HS-5 (cell line): ENCODE measurements at regions not wholly inside any gene's neighbourhood (a gene's known extent, or its start where the extent isn't known, plus 50 kb on each side); places are given as distances from the start of the nearest gene placed in this dataset.
"Not testable (repeated sequence)": the region's sequence is repeated elsewhere in the genome, so short reads cannot be mapped to it uniquely, and the experiment has no call there.

ENCODE experiments used
- DNase-seq: peaks from one replicate; pipeline ENCODE4 v3.0.0-alpha.2; 2012; ENCODE audit warnings: low read depth

GRCh38 chr5:124021066-124021641, 509.2 kb downstream of the CSNK1G3 start:
- no peak for DNase-seq

- not testable (repeated sequence) for DNase-seq
Observed at GRCh38 chr5:124017321-124017720, 505.3 kb downstream of the CSNK1G3 start.

GRCh38 chr5:124007675-124008398, 495.9 kb downstream of the CSNK1G3 start:
- no peak for DNase-seq

- DNase-seq: no peak
Observed at GRCh38 chr5:124001036-124001615, 489.1 kb downstream of the CSNK1G3 start.

GRCh38 chr5:124000538-124000937, 488.6 kb downstream of the CSNK1G3 start:
- DNase-seq: no peak

- DNase-seq: peak; percentile 73
Observed at GRCh38 chr5:123997462-123998215, 485.7 kb downstream of the CSNK1G3 start.

- no peak for DNase-seq
Observed at GRCh38 chr5:123997064-123997461, 485.1 kb downstream of the CSNK1G3 start.

- no peak for DNase-seq
Observed at GRCh38 chr5:123992641-123993040, 480.7 kb downstream of the CSNK1G3 start.

- no peak for DNase-seq
Observed at GRCh38 chr5:123987956-123988355, 476.0 kb downstream of the CSNK1G3 start.

GRCh38 chr5:123976379-123977033, 464.5 kb downstream of the CSNK1G3 start:
- no peak for DNase-seq

- DNase-seq: not testable (repeated sequence)
Observed at GRCh38 chr5:123975521-123975920, 463.5 kb downstream of the CSNK1G3 start.

- no peak for DNase-seq
Observed at GRCh38 chr5:123966781-123967180, 454.8 kb downstream of the CSNK1G3 start.

GRCh38 chr5:123965626-123966025, 453.6 kb downstream of the CSNK1G3 start:
- DNase-seq: no peak

GRCh38 chr5:123964884-123965283, 452.9 kb downstream of the CSNK1G3 start:
- peak; percentile 42 for DNase-seq

GRCh38 chr5:123960526-123960925, 448.5 kb downstream of the CSNK1G3 start:
- DNase-seq: no peak

GRCh38 chr5:123951582-123951977, 439.6 kb downstream of the CSNK1G3 start:
- DNase-seq: peak; percentile 92

GRCh38 chr5:123950701-123951581, 439.0 kb downstream of the CSNK1G3 start:
- no peak for DNase-seq

- DNase-seq: no peak
Observed at GRCh38 chr5:123949807-123950340, 437.9 kb downstream of the CSNK1G3 start.

- no peak for DNase-seq
Observed at GRCh38 chr5:123949043-123949804, 437.2 kb downstream of the CSNK1G3 start.

GRCh38 chr5:123947797-123948196, 435.8 kb downstream of the CSNK1G3 start:
- no peak for DNase-seq
